Thyroid gland (tissue), 4 donors: ENCODE measurements at regions not wholly inside any gene's neighbourhood (a gene's known extent, or its start where the extent isn't known, plus 50 kb on each side); places are given as distances from the start of the nearest gene placed in this dataset.

Experiments used
- POLR2A ChIP-seq, 2 donors: fragments of 450-650 bp; IDR thresholded peaks; one replicate each; pipeline ENCODE4 v1.6.1; 2017; ENCODE audit warnings: antibody characterized with exemption in 2 of 2, mild to moderate bottlenecking in 2 of 2, moderate library complexity in 1 of 2
- TF ChIP-seq, protein P1 (sequence below), 6 experiments: fragments of 200-600 bp in 3 of 6; fragments of 450-650 bp in 3 of 6; sonication (generic) in 3 of 6; IDR thresholded peaks; one replicate each; pipeline ENCODE4 v1.5.1; 2016 to 2019; ENCODE audit warnings: antibody characterized with exemption in 6 of 6, mild to moderate bottlenecking in 2 of 6, inconsistent platforms in 1 of 6, moderate library complexity in 1 of 6

- TF ChIP-seq, protein P1, sequence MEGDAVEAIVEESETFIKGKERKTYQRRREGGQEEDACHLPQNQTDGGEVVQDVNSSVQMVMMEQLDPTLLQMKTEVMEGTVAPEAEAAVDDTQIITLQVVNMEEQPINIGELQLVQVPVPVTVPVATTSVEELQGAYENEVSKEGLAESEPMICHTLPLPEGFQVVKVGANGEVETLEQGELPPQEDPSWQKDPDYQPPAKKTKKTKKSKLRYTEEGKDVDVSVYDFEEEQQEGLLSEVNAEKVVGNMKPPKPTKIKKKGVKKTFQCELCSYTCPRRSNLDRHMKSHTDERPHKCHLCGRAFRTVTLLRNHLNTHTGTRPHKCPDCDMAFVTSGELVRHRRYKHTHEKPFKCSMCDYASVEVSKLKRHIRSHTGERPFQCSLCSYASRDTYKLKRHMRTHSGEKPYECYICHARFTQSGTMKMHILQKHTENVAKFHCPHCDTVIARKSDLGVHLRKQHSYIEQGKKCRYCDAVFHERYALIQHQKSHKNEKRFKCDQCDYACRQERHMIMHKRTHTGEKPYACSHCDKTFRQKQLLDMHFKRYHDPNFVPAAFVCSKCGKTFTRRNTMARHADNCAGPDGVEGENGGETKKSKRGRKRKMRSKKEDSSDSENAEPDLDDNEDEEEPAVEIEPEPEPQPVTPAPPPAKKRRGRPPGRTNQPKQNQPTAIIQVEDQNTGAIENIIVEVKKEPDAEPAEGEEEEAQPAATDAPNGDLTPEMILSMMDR (IDR thresholded peaks at IDR 0.05) = peak in 4 of 6 experiments; percentile 18 to 62 (median 55)
- no peak for TF ChIP-seq POLR2A (IDR thresholded peaks at IDR 0.05)
These were observed 105.1 kb downstream of the ZMAT3 start for GRCh38 chr3:178966299-178967176.
